ENCODE measurements at regions not wholly inside any gene's neighbourhood (a gene's known extent, or its start where the extent isn't known, plus 50 kb on each side); places are given as distances from the start of the nearest gene placed in this dataset.

GRCh38 chr1:87754139-87754538 lies 425.5 kb downstream of the LMO4 start:
- Mint-ChIP-seq H3K36me3 (ENCODE audit: low read depth) (no peaks in the 10 kb centered on the region), H3K9me3 (no peaks in the 10 kb centered on the region)

GRCh38 chr1:87757676-87758075 lies 429.0 kb downstream of the LMO4 start:
- Mint-ChIP-seq H3K4me1 (ENCODE audit: low read depth) (peaks cover 27% of the 10 kb centered on the region), H3K36me3 (ENCODE audit: low read depth) (no peaks in the 10 kb centered on the region), H3K4me3 (no peak overlapping the region), H3K9me3 (no peaks in the 10 kb centered on the region), H3K27me3 (ENCODE audit: insufficient read depth) (no peaks in the 10 kb centered on the region; the same call in 1 of the 2 replicates), H3K27ac (no peak overlapping the region)
- DNase-seq: no peak
- TF ChIP-seq CTCF (IDR thresholded peaks at IDR 0.05): no peak

More at GRCh38 chr1:87754139-87754538, 425.5 kb downstream of the LMO4 start:
- Mint-ChIP-seq H3K27me3 (ENCODE audit: insufficient read depth) (no peaks in the 10 kb centered on the region; the same call in 1 of the 2 replicates), H3K27ac (no peak overlapping the region), H3K4me3 (no peak overlapping the region), H3K4me1 (ENCODE audit: low read depth) (peaks cover 6% of the 10 kb centered on the region)
- TF ChIP-seq CTCF (IDR thresholded peaks at IDR 0.05): no peak
- no peak for DNase-seq

- H3K4me1 Mint-ChIP-seq (ENCODE audit: low read depth): peaks cover 21% of the 10 kb centered on the region
- TF ChIP-seq CTCF (IDR thresholded peaks at IDR 0.05): no peak
- DNase-seq: no peak
- no peaks in the 10 kb centered on the region for H3K27me3 Mint-ChIP-seq (ENCODE audit: insufficient read depth)
- H3K9me3 Mint-ChIP-seq: no peaks in the 10 kb centered on the region
- H3K27ac Mint-ChIP-seq: peak overlapping the region; percentile 16; the same call in 1 of the 2 replicates
- H3K4me3 Mint-ChIP-seq: no peak overlapping the region
- no peaks in the 10 kb centered on the region for H3K36me3 Mint-ChIP-seq (ENCODE audit: low read depth)
Observed at GRCh38 chr1:87759421-87760087, 430.9 kb downstream of the LMO4 start.

GRCh38 chr1:87760155-87760554 lies 431.5 kb downstream of the LMO4 start:
- Mint-ChIP-seq H3K9me3 (no peaks in the 10 kb centered on the region), H3K36me3 (ENCODE audit: low read depth) (no peaks in the 10 kb centered on the region), H3K27ac (peak overlapping the region; percentile 39), H3K4me3 (no peak overlapping the region), H3K4me1 (ENCODE audit: low read depth) (peaks cover 25% of the 10 kb centered on the region), H3K27me3 (ENCODE audit: insufficient read depth) (no peaks in the 10 kb centered on the region)
- DNase-seq: peak; percentile 8
- no peak for TF ChIP-seq CTCF (IDR thresholded peaks at IDR 0.05)

- H3K4me3 Mint-ChIP-seq: no peak overlapping the region
Observed at GRCh38 chr1:87760654-87761053, 432.0 kb downstream of the LMO4 start.

More at GRCh38 chr1:87760654-87761053, 432.0 kb downstream of the LMO4 start:
- DNase-seq: no peak
- peak overlapping the region; percentile 39; the same call in 1 of the 2 replicates for H3K27ac Mint-ChIP-seq
- H3K36me3 Mint-ChIP-seq (ENCODE audit: low read depth): no peaks in the 10 kb centered on the region
- no peaks in the 10 kb centered on the region for H3K9me3 Mint-ChIP-seq
- peaks cover 30% of the 10 kb centered on the region for H3K4me1 Mint-ChIP-seq (ENCODE audit: low read depth)
- H3K27me3 Mint-ChIP-seq (ENCODE audit: insufficient read depth): no peaks in the 10 kb centered on the region
- no peak for TF ChIP-seq CTCF (IDR thresholded peaks at IDR 0.05)
